Karpas-422 (cell line): ENCODE measurements at regions not wholly inside any gene's neighbourhood (a gene's known extent, or its start where the extent isn't known, plus 50 kb on each side); places are given as distances from the start of the nearest gene placed in this dataset.

Source experiments
- DNase-seq: peaks from one replicate; pipeline ENCODE4 v3.0.0-alpha.2; 2015
- H2AFZ ChIP-seq: fragments of 200-600 bp; sonication (generic); 2 replicates; pipeline ENCODE4 v1.6.1; 2014; ENCODE audit warnings: antibody characterized with exemption, low read length, mixed read lengths
- H3K27ac ChIP-seq: fragments of 200-600 bp; sonication (generic); 2 replicates; pipeline ENCODE4 v1.5.1; 2014; ENCODE audit warnings: mild to moderate bottlenecking, low read length, moderate library complexity
- H3K27me3 ChIP-seq: fragments of 200-600 bp; sonication (generic); 2 replicates; pipeline ENCODE4 v1.6.1; 2014; ENCODE audit warnings: low read length, mixed read lengths
- H3K36me3 ChIP-seq: fragments of 200-600 bp; sonication (generic); 2 replicates; pipeline ENCODE4 v1.6.1; 2014; ENCODE audit warnings: low read length, mixed read lengths; ENCODE audit not compliant: insufficient read depth
- H3K4me1 ChIP-seq: fragments of 200-600 bp; sonication (generic); 2 replicates; pipeline ENCODE4 v1.6.1; 2014; ENCODE audit warnings: mild to moderate bottlenecking, low read length, mixed read lengths
- H3K4me2 ChIP-seq: fragments of 200-600 bp; sonication (generic); 2 replicates; pipeline ENCODE4 v1.6.1; 2014; ENCODE audit warnings: low read length, low read depth, mild to moderate bottlenecking; ENCODE audit not compliant: poor library complexity, severe bottlenecking
- H3K4me3 ChIP-seq: fragments of 200-600 bp; sonication (generic); 2 replicates; pipeline ENCODE4 v1.5.1; 2014; ENCODE audit warnings: mild to moderate bottlenecking, antibody characterized with exemption, low read length, mixed read lengths
- H3K79me2 ChIP-seq: fragments of 200-600 bp; sonication (generic); 2 replicates; pipeline ENCODE4 v1.6.1; 2014; ENCODE audit warnings: mild to moderate bottlenecking, low read length, mixed read lengths
- H3K9ac ChIP-seq: fragments of 200-600 bp; sonication (generic); 2 replicates; pipeline ENCODE4 v1.6.0; 2014; ENCODE audit warnings: low read length
- H3K9me2 ChIP-seq: fragments of 200-600 bp; sonication (generic), shearing (Covaris generic); replicated peaks from 2 replicates; pipeline ENCODE4 v1.6.0; 2014; ENCODE audit warnings: mild to moderate bottlenecking, low read length, moderate library complexity; ENCODE audit not compliant: insufficient read depth
- H3K9me3 ChIP-seq: fragments of 300-700, 200-600 bp; sonication (generic); 2 replicates; pipeline ENCODE4 v1.6.1; 2014; ENCODE audit warnings: low read length, mixed read lengths
- H4K20me1 ChIP-seq: fragments of 200-600 bp; sonication (generic); 2 replicates; pipeline ENCODE4 v1.6.1; 2014; ENCODE audit warnings: mild to moderate bottlenecking, antibody characterized with exemption, low read length, low read depth; ENCODE audit not compliant: insufficient read depth

- Histone ChIP-seq H2AFZ (no peak overlapping the region), H3K79me2 (no peaks in the 10 kb centered on the region), H4K20me1 (no peaks in the 10 kb centered on the region), H3K36me3 (no peaks in the 10 kb centered on the region), H3K9me3 (no peaks in the 10 kb centered on the region), H3K9me2 (no peaks in the 10 kb centered on the region), H3K27me3 (no peaks in the 10 kb centered on the region), H3K4me2 (no peak overlapping the region), H3K4me1 (no peaks in the 10 kb centered on the region), H3K27ac (no peak overlapping the region), H3K9ac (no peak overlapping the region), H3K4me3 (no peak overlapping the region)
- DNase-seq: no peak
Measured at GRCh38 chr12:29930503-29930902, 146.8 kb upstream of the TMTC1 start.

DNA sequence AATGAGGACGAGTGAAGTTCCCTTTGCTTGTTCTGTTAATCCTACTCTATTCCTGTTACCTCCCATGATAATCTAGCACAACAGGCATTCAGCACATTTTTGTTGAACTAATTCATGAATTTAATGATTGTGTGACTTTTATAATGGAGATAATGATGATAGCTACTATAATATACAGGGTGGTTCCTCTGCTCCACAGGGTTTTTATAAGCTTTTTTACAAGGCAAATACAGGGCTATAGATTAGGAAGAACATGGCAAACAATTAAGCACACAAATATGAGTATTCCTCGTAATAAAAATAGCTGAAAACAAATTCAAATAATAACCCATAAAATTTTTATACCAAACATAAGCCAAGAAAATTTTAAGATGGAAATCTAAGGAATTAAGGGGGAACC is 145.6 kb upstream of the TMTC1 start:
- Histone ChIP-seq H4K20me1 (no peaks in the 10 kb centered on the region), H3K4me2 (no peak overlapping the region), H3K9me2 (no peaks in the 10 kb centered on the region), H2AFZ (no peak overlapping the region), H3K27me3 (no peaks in the 10 kb centered on the region), H3K79me2 (no peaks in the 10 kb centered on the region), H3K36me3 (no peaks in the 10 kb centered on the region), H3K9ac (no peak overlapping the region), H3K4me3 (no peak overlapping the region), H3K27ac (no peak overlapping the region), H3K9me3 (no peaks in the 10 kb centered on the region), H3K4me1 (no peaks in the 10 kb centered on the region)
- no peak for DNase-seq

GRCh38 chr12:29921307-29921706 is 137.6 kb upstream of the TMTC1 start:
- no peak for DNase-seq
- no peaks in the 10 kb centered on the region for H3K9me3 ChIP-seq
- H3K4me2 ChIP-seq: no peak overlapping the region
- peaks cover under 1% of the 10 kb centered on the region; the same call in 1 of the 2 replicates for H3K9me2 ChIP-seq
- H3K36me3 ChIP-seq: no peaks in the 10 kb centered on the region
- no peaks in the 10 kb centered on the region for H3K4me1 ChIP-seq
- H3K27me3 ChIP-seq: no peaks in the 10 kb centered on the region
- H3K27ac ChIP-seq: no peak overlapping the region
- H4K20me1 ChIP-seq: no peaks in the 10 kb centered on the region
- no peak overlapping the region for H3K9ac ChIP-seq
- H2AFZ ChIP-seq: no peak overlapping the region
- no peaks in the 10 kb centered on the region for H3K79me2 ChIP-seq
- H3K4me3 ChIP-seq: no peak overlapping the region

DNA sequence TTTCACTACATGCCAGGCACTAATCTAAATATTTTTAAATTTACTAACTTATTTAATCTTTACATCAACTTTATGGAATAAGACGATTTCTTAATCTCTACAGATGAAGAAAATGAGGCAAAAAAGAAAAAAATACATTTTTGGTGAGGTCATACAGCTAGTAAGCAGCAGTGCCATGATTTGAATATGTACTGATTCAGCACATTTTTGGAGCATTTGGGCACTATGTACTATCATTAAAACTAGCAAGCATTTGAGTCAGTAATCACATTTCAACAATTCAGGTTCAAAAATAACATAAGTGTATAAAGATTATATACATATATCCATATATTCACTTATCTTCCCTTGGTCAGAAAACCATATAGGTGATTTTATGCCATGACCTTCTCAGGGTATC is 124.4 kb upstream of the TMTC1 start:
- no peaks in the 10 kb centered on the region for H4K20me1 ChIP-seq
- no peaks in the 10 kb centered on the region for H3K9me3 ChIP-seq
- no peaks in the 10 kb centered on the region for H3K27me3 ChIP-seq

GRCh38 chr12:29907461-29907860 is 123.7 kb upstream of the TMTC1 start:
- Histone ChIP-seq H3K4me1 (no peaks in the 10 kb centered on the region), H3K9me3 (no peaks in the 10 kb centered on the region), H4K20me1 (no peaks in the 10 kb centered on the region), H3K79me2 (no peaks in the 10 kb centered on the region), H3K27ac (no peak overlapping the region), H3K9ac (no peak overlapping the region), H2AFZ (no peak overlapping the region), H3K4me2 (no peak overlapping the region), H3K4me3 (no peak overlapping the region), H3K9me2 (no peaks in the 10 kb centered on the region), H3K36me3 (no peaks in the 10 kb centered on the region), H3K27me3 (no peaks in the 10 kb centered on the region)
- no peak for DNase-seq

More for the DNA sequence above, 124.4 kb upstream of the TMTC1 start:
- no peaks in the 10 kb centered on the region for H3K4me1 ChIP-seq
- H3K79me2 ChIP-seq: no peaks in the 10 kb centered on the region
- H3K27ac ChIP-seq: no peak overlapping the region
- no peak overlapping the region for H3K9ac ChIP-seq
- H3K9me2 ChIP-seq: no peaks in the 10 kb centered on the region
- no peaks in the 10 kb centered on the region for H3K36me3 ChIP-seq
- H3K4me2 ChIP-seq: no peak overlapping the region
- DNase-seq: no peak
- no peak overlapping the region for H2AFZ ChIP-seq
- H3K4me3 ChIP-seq: no peak overlapping the region

DNA sequence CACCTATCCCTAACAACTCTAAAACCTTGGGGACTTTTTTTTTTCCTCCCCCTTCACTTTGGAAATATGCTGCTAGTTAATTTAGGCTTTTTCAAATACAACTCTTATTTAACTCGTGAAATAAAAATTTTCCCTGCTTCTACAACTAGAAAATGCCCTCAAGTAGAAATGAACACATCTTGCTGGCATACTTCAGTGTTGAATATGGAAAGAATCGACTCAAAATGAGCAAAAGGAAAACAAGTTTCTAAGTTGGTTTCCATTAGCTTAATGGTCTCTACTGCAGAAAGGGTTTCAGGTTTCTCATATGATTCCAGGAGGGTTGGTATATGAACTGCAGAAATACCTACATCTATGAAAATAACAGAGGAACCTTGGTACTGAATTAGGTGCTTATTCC is 118.3 kb upstream of the TMTC1 start:
- no peaks in the 10 kb centered on the region for H3K4me1 ChIP-seq
- no peak overlapping the region for H3K27ac ChIP-seq
- DNase-seq: no peak
- no peak overlapping the region for H3K9ac ChIP-seq
- H4K20me1 ChIP-seq: no peaks in the 10 kb centered on the region
- H3K4me3 ChIP-seq: no peak overlapping the region
- no peaks in the 10 kb centered on the region for H3K27me3 ChIP-seq
- no peak overlapping the region for H2AFZ ChIP-seq
- H3K9me3 ChIP-seq: no peaks in the 10 kb centered on the region
- H3K9me2 ChIP-seq: no peaks in the 10 kb centered on the region
- H3K4me2 ChIP-seq: no peak overlapping the region
- no peaks in the 10 kb centered on the region for H3K36me3 ChIP-seq
- no peaks in the 10 kb centered on the region for H3K79me2 ChIP-seq

GRCh38 chr12:29901585-29901984 is 117.8 kb upstream of the TMTC1 start:
- Histone ChIP-seq H3K27ac (no peak overlapping the region), H3K4me1 (no peaks in the 10 kb centered on the region), H3K4me2 (no peak overlapping the region), H3K27me3 (no peaks in the 10 kb centered on the region), H3K9me2 (no peaks in the 10 kb centered on the region), H3K79me2 (no peaks in the 10 kb centered on the region), H3K36me3 (no peaks in the 10 kb centered on the region), H3K9ac (no peak overlapping the region), H2AFZ (no peak overlapping the region), H3K4me3 (no peak overlapping the region), H3K9me3 (no peaks in the 10 kb centered on the region), H4K20me1 (no peaks in the 10 kb centered on the region)
- DNase-seq: no peak

DNA sequence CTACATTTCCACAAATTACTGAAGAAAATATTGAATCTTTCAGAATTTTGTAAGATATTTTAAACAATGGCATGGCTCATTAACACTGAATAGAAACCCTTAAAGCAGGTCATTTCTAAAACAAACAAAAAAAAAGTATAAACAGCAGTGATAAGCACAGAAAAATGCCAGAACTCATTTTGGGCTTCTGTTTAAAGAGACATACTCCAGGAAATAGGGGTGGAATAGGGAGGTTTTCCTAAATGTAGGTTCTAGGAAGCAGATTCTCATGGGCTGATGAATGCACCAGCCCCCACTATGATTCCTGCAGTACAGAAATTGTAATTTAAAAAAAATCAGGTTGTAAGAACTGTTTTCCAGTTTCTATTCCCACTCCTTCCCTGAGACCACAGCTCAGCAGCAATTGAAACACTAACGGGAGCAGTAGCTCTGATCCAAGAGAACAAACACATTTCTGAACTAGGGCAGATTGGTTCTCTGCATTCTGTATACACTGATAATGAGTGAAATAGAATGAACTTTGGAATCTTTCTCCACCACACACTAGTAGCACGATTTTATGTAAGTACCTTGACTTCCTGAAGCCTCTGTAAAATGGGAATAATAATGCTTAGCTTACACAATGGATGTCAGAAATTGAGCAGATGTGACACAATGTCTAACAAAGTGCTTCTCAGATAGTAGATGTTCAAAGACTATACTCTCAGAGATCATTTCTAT is 115.6 kb upstream of the TMTC1 start:
- Histone ChIP-seq H4K20me1 (no peaks in the 10 kb centered on the region), H2AFZ (no peak overlapping the region), H3K79me2 (no peaks in the 10 kb centered on the region), H3K4me1 (no peaks in the 10 kb centered on the region), H3K27me3 (no peaks in the 10 kb centered on the region), H3K9me2 (no peaks in the 10 kb centered on the region), H3K9ac (no peak overlapping the region), H3K36me3 (no peaks in the 10 kb centered on the region), H3K4me2 (no peak overlapping the region), H3K27ac (no peak overlapping the region), H3K4me3 (no peak overlapping the region), H3K9me3 (no peaks in the 10 kb centered on the region)
- no peak for DNase-seq
